Kidney (tissue), 13 donors: ENCODE measurements at regions not wholly inside any gene's neighbourhood (a gene's known extent, or its start where the extent isn't known, plus 50 kb on each side); places are given as distances from the start of the nearest gene placed in this dataset.

Experiments
- DNase-seq, 5 donors: peaks; one replicate each; pipeline ENCODE4 v3.0.0-alpha.2; 2013 to 2020
- FAIRE-seq: peaks from 2 replicates; lab custom pipeline; 2012; peaks lifted over from hg19 to GRCh38; lab: Jason Lieb, UNC
- H3K27ac ChIP-seq, 2 donors: one replicate each; pipeline ENCODE4 v1.7.0; 2013; ENCODE audit warnings: low read depth in 2 of 2, low read length in 2 of 2, inconsistent platforms in 1 of 2
- H3K27me3 ChIP-seq: one replicate; pipeline ENCODE4 v1.7.1; 2013; ENCODE audit warnings: low read length, inconsistent platforms; ENCODE audit not compliant: control insufficient read depth, insufficient read depth
- H3K36me3 ChIP-seq, 3 donors: one replicate each; pipeline versions ENCODE4 v1.7.0 to v1.7.1; 2013; ENCODE audit warnings: low read length in 3 of 3, control low read depth in 1 of 3, inconsistent platforms in 1 of 3; ENCODE audit not compliant: insufficient read depth in 3 of 3, control insufficient read depth in 2 of 3
- H3K4me1 ChIP-seq, 3 donors: one replicate each; pipeline versions ENCODE4 v1.7.0 to v1.7.1; 2013; ENCODE audit warnings: low read length in 3 of 3, inconsistent platforms in 1 of 3, low read depth in 1 of 3; ENCODE audit not compliant: control insufficient read depth in 2 of 3, insufficient read depth in 2 of 3
- H3K4me3 ChIP-seq, 3 donors: one replicate each; pipeline versions ENCODE4 v1.7.0 to v1.8.1; 2013; ENCODE audit warnings: low read length in 3 of 3, control low read depth in 1 of 3, inconsistent platforms in 1 of 3
- H3K9ac ChIP-seq, 3 donors: one replicate each; pipeline versions ENCODE4 v1.7.0 to v1.7.1; 2013; ENCODE audit warnings: low read length in 3 of 3, control low read depth in 1 of 3, inconsistent platforms in 1 of 3
- H3K9me3 ChIP-seq, 3 donors: one replicate each; pipeline versions ENCODE4 v1.7.0 to v1.7.1; 2013; ENCODE audit warnings: low read length in 3 of 3, control low read depth in 1 of 3, inconsistent platforms in 1 of 3; ENCODE audit not compliant: control insufficient read depth in 2 of 3, insufficient read depth in 1 of 3
- intact Hi-C: fragments of 100-400 bp; cut with DNase I; formaldehyde crosslinking; loops from one replicate; pipeline ENCODE4 v1.11.1; 2022
- TF ChIP-seq, protein P1 (sequence below): IDR thresholded peaks from 3 replicates; pipeline ENCODE4 v1.5.1; 2012; ENCODE audit warnings: mild to moderate bottlenecking, moderate library complexity, borderline replicate concordance; ENCODE audit not compliant: insufficient read depth; ENCODE audit errors: extremely low read depth
- donor health status: control.
- donor health status: control.
- donor health status: control.
- donor health status: control.
- donor health status: control.
- donor health status: DM: yes; HTN: yes; CAD: no.
- donor health status: Normal renal cell carcinoma (clear cell type).

DNA sequence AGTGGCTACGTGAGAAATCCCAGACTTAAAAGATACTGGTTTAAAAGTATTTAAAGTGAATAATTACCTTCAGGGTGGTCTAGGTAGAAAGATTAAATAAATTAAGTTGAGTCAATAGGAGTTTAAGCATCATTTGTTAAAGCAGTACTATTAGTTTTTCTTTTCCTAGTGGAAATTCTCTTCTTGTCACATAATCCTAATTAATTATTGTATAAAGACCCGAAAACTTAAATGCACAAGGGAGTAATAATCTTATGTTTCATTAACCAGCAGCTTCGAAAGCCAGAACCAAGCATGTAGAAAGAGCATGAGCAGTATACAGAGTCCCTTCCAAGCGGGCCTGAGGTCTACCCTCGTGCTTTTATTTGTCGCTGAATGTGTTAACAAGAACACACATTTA lies 90.2 kb upstream of the SKOR2 start:
- Histone ChIP-seq H3K4me3 (no peak overlapping the region), H3K9me3 (no peaks in the 10 kb centered on the region), H3K9ac (no peak overlapping the region), H3K27me3 (no peaks in the 10 kb centered on the region), H3K36me3 (no peaks in the 10 kb centered on the region), H3K27ac (no peak overlapping the region), H3K4me1 (no peaks in the 10 kb centered on the region)
- intact Hi-C loops = no loop called here
- no peak for DNase-seq
- TF ChIP-seq, protein P1, sequence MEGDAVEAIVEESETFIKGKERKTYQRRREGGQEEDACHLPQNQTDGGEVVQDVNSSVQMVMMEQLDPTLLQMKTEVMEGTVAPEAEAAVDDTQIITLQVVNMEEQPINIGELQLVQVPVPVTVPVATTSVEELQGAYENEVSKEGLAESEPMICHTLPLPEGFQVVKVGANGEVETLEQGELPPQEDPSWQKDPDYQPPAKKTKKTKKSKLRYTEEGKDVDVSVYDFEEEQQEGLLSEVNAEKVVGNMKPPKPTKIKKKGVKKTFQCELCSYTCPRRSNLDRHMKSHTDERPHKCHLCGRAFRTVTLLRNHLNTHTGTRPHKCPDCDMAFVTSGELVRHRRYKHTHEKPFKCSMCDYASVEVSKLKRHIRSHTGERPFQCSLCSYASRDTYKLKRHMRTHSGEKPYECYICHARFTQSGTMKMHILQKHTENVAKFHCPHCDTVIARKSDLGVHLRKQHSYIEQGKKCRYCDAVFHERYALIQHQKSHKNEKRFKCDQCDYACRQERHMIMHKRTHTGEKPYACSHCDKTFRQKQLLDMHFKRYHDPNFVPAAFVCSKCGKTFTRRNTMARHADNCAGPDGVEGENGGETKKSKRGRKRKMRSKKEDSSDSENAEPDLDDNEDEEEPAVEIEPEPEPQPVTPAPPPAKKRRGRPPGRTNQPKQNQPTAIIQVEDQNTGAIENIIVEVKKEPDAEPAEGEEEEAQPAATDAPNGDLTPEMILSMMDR = no peak
- FAIRE-seq = no peak

DNA sequence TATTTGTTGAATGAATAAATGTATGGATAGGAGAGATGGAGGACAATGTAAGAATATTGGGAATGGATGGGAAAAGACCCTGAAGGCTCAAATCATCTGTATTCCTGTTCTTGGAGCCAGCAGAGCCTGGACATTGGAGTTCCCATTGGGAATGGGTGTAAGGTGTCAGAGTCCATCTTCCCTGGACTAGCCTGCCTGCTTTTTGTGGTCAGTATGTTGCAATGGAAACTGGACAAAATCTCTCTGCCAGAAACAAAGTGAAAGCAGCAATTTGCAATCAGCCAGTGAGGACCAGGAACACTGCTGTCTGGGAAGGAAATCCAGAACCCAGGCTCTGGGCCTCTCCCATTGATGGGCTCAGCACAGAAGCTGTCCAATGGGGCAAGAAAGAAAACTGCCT lies 83.5 kb upstream of the SKOR2 start:
- DNase-seq (no peak), FAIRE-seq (no peak)
- no peaks in the 10 kb centered on the region for H3K9me3 ChIP-seq
- TF ChIP-seq, protein P1 = no peak
- H3K4me3 ChIP-seq = no peak overlapping the region
- intact Hi-C loops = no loop called here
- H3K9ac ChIP-seq = no peak overlapping the region
- no peaks in the 10 kb centered on the region for H3K36me3 ChIP-seq
- no peaks in the 10 kb centered on the region for H3K27me3 ChIP-seq
- H3K27ac ChIP-seq = no peak overlapping the region
- no peaks in the 10 kb centered on the region for H3K4me1 ChIP-seq

- FAIRE-seq = no peak
- intact Hi-C loops = no loop called here
- no peaks in the 10 kb centered on the region for H3K9me3 ChIP-seq
- H3K9ac ChIP-seq = no peak overlapping the region
- no peak overlapping the region for H3K4me3 ChIP-seq
- TF ChIP-seq, protein P1 = no peak
- H3K36me3 ChIP-seq = no peaks in the 10 kb centered on the region
- H3K27me3 ChIP-seq = no peaks in the 10 kb centered on the region
- no peak for DNase-seq
- H3K4me1 ChIP-seq = no peaks in the 10 kb centered on the region
- H3K27ac ChIP-seq = no peak overlapping the region
Observed at GRCh38 chr18:47333926-47334635, 82.6 kb upstream of the SKOR2 start.

DNA sequence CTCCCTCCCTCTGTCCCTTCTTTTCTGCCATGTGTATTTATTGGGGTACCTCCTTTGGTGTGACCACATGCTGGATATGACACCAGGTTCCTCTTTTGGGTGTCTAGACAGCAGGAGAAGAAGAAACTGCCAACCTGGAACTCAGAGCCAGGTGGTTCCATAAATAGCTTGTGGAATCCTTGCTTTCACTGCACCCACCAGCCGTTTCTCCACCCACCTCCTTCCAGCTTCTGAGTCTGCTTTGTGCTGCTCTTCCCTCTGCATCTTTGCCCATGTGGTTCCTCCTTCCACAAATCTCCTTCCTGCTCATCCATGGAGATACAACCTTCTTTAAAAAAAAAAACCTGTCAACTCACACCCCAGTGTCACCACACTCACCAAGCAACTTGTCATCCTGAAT lies 80.2 kb upstream of the SKOR2 start:
- H3K27ac ChIP-seq = no peak overlapping the region
- no peaks in the 10 kb centered on the region for H3K36me3 ChIP-seq
- TF ChIP-seq, protein P1 = no peak
- no peaks in the 10 kb centered on the region for H3K9me3 ChIP-seq
- H3K9ac ChIP-seq = no peak overlapping the region
- no peaks in the 10 kb centered on the region for H3K4me1 ChIP-seq
- DNase-seq = no peak
- no peak for FAIRE-seq
- H3K27me3 ChIP-seq = no peaks in the 10 kb centered on the region
- H3K4me3 ChIP-seq = no peak overlapping the region
- intact Hi-C loops = no loop called here
